RWPE1 (cell line): ENCODE measurements at regions not wholly inside any gene's neighbourhood (a gene's known extent, or its start where the extent isn't known, plus 50 kb on each side); places are given as distances from the start of the nearest gene placed in this dataset.

Experiments
- CTCF ChIA-PET: fragments of 350-600 bp; sonication (Branson Sonifier 250); formaldehyde crosslinking; extraction: SDS; loops from one replicate; lab custom pipeline; 2021; lab: Yijun Ruan, JAX
- POLR2A ChIA-PET: fragments of 400-600 bp; formaldehyde crosslinking; extraction: SDS; loops from one replicate; lab custom pipeline; 2020; ENCODE audit warnings: antibody characterized with exemption; ENCODE audit not compliant: low non-redundant PET; lab: Yijun Ruan, JAX
- DNase-seq: peaks from one replicate; pipeline ENCODE4 v3.0.0; 2012; ENCODE audit warnings: low spot score
- H3K27ac ChIP-seq: fragments of 450-650 bp; 2 replicates; pipeline ENCODE4 v1.5.1; 2017
- TF ChIP-seq, protein P1 (sequence below): fragments of 450-650 bp; conservative IDR thresholded peaks from 2 replicates; pipeline ENCODE4 v1.5.1; 2017; ENCODE audit warnings: low read depth, mild to moderate bottlenecking

DNA sequence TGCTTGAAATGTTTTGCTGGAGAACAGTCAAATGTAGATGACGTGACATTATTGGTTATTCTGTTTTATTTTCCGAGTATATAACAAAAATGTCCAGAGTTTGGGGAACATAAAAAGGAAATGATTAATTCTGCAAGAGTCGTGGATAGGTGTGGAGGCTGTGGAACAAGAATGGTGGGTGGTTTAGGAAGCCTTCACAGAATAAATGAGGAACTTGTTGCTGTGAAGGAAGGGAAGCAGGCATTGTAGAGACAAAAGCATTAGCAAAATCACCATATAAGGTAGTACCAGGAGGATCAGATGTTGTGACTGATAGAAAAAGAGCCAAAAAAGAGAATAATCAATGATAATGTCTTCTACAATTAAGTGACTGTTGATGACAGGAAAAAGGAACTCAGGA is 66.2 kb upstream of the CNTLN start:
- no peak overlapping the region for H3K27ac ChIP-seq
- ChIA-PET POLR2A (no interaction called here), CTCF (interaction anchor here (0.6 kb wide), 1 partner anchor 23 kb away, joined by 3 read pairs; no protein-coding TSS in a partner anchor)
- DNase-seq, result no peak
- TF ChIP-seq, protein P1, sequence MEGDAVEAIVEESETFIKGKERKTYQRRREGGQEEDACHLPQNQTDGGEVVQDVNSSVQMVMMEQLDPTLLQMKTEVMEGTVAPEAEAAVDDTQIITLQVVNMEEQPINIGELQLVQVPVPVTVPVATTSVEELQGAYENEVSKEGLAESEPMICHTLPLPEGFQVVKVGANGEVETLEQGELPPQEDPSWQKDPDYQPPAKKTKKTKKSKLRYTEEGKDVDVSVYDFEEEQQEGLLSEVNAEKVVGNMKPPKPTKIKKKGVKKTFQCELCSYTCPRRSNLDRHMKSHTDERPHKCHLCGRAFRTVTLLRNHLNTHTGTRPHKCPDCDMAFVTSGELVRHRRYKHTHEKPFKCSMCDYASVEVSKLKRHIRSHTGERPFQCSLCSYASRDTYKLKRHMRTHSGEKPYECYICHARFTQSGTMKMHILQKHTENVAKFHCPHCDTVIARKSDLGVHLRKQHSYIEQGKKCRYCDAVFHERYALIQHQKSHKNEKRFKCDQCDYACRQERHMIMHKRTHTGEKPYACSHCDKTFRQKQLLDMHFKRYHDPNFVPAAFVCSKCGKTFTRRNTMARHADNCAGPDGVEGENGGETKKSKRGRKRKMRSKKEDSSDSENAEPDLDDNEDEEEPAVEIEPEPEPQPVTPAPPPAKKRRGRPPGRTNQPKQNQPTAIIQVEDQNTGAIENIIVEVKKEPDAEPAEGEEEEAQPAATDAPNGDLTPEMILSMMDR, result no peak

DNA sequence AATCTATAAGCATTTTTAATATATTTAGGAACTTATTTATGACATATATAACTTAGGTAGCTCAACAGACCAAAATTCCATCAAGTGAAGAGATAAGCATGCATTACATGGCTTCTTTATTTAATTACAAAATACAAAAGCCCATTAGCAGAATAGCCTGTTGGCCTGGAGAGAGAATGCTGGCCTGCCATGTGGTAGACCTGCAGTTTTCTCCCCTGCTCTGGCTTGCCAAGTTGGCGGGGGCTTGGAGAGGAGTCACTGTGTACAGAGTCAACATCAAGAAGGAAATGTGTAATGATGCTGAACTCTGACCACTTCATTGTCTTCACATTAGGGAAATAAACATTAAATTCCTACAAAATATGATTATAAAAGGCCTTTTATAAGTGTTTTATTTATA is 69.8 kb upstream of the CNTLN start:
- ChIA-PET CTCF (interaction anchor here (0.7 kb wide), 1 partner anchor 72 kb away, joined by 4 read pairs; no protein-coding TSS in a partner anchor), POLR2A (no interaction called here)
- no peak for DNase-seq
- TF ChIP-seq, protein P1, result no peak
- no peak overlapping the region for H3K27ac ChIP-seq

DNA sequence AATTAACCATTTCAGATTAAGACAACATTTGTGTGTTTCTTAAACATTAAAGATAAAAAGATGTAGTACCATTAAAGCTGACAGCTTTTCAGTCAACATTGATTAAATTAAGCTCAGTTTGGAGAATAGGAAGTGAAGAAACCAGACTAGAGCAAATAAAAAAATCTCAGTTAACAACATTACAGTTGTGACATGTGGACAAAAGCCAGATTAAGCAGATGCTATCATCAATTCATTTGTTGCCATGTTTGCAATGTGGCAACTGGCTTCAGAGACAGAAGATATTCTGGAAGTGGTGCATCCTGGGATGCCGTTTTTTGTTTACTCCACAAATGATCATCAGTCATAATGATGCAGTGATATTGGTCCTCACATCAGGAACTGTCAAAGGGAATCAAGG is 70.3 kb upstream of the CNTLN start:
- ChIA-PET POLR2A (no interaction called here), CTCF (interaction anchor here (0.7 kb wide), 1 partner anchor 72 kb away, joined by 4 read pairs; no protein-coding TSS in a partner anchor)
- H3K27ac ChIP-seq, result no peak overlapping the region
- TF ChIP-seq, protein P1, result no peak
- DNase-seq, result no peak

DNA sequence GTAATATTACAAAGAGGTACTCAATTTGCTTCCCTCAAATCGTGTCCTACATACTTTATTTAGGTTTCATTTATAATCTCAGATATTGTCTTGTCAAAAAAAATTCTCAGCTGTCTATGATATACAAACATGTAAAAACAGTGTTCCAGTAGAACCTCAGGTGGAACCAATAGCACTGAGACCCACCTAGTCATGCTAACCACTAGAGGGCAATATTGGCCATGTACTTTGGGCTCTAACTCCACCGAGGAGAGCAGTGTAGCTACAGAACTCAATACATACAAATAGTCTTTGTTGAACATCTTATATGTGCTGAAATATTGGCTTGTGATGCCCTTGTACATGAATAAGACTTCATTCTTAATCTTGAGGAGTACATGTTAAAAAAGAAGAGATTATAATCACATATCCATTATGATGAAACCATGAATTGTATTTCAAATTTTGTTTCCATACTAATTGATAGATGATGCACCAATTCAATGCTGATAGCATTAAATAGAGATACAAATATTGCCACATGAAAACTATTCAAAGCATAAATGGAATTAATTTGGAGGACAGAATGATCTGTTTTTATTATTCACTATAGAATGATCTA is 71.2 kb upstream of the CNTLN start:
- TF ChIP-seq, protein P1, result peak; percentile 88
- peak; percentile 44 for DNase-seq
- no peak overlapping the region for H3K27ac ChIP-seq
- ChIA-PET POLR2A (no interaction called here), CTCF (interaction anchor here (0.6 to 1.5 kb wide), 5 partner anchors 25 to 770 kb away, joined by 3 to 7 read pairs (median 3); no protein-coding TSS in a partner anchor)

DNA sequence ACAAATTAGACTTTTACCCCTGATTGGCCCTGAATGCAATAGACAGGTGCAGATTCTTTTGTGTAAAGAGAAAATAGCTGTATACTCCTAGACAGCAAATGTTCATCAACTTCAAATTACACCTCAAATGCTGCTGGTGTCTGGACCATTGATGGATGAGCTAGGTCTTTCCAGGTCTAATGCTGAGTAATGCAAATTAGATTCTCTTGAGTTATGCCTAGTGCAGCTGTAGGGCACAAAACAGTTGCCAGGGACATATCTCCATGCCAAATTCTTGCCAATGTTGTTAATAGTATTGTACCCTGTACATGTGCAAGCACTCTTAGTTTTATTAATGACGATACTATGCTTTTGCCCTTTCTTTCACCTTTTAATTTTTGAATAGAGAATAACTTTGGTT is 72.3 kb upstream of the CNTLN start:
- CTCF ChIA-PET, result interaction anchor here (0.8 to 1.5 kb wide), 2 partner anchors 24 to 400 kb away, joined by 5 to 7 read pairs; no protein-coding TSS in a partner anchor
- POLR2A ChIA-PET, result no interaction called here
- H3K27ac ChIP-seq, result no peak overlapping the region
- DNase-seq, result no peak
- TF ChIP-seq, protein P1, result no peak

DNA sequence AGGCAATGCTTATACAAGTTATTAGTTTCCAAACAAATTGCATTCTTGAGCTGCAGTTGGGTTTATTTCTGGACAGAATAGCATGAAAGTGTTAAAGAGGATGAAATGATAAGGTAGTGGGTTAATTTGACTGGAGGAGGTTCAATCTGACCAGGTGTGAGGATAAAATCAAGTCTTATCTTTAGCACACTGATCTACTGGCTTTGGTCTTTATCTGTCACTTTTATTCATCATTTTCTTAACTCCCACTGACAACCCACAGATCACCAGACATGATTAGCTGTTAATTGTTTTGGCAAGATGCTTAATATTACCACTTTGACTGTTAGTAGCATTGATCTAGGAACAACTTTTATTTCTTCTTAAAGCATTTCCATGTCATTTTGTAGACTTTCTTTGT is 74.4 kb upstream of the CNTLN start:
- ChIA-PET POLR2A (no interaction called here), CTCF (no interaction called here)
- no peak overlapping the region for H3K27ac ChIP-seq
- TF ChIP-seq, protein P1, result no peak
- no peak for DNase-seq
